ENCODE measurements at regions not wholly inside any gene's neighbourhood (a gene's known extent, or its start where the extent isn't known, plus 50 kb on each side); places are given as distances from the start of the nearest gene placed in this dataset.

DNA sequence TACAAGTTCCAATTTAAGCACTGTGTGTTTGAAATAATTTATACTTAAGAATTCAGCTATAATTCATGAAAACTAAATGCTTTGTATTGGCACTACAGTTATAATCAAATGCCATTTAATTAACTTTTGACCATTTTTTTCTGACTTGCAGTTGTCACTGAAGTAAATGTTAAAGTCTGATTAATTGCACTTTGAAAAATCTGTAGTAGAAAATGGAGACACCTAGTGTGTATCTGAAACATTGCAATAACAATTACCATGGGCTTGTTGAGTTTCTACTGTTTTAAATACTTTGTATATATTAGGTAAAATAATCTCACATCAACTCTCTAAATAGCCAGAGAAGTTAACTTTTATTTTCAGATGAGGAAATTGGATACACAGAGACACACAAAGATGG is 458.6 kb upstream of the FSIP2 start:
- TF ChIP-seq ISL1 (CRISPR knock-in tag; IDR thresholded peaks at IDR 0.05) (no peak), RARB (CRISPR knock-in tag; IDR thresholded peaks at IDR 0.05) (no peak), CSDC2 (CRISPR knock-in tag; IDR thresholded peaks at IDR 0.05) (no peak), ZFP30 (CRISPR knock-in tag; IDR thresholded peaks at IDR 0.05) (no peak), ZFP3 (CRISPR knock-in tag; IDR thresholded peaks at IDR 0.05) (no peak), OSR1 (CRISPR knock-in tag; IDR thresholded peaks at IDR 0.05) (no peak), ZNF565 (CRISPR knock-in tag; conservative IDR thresholded peaks at IDR 0.05; ENCODE audit: low read depth) (no peak), PPARA (CRISPR knock-in tag; IDR thresholded peaks at IDR 0.05; ENCODE audit: borderline replicate concordance) (no peak), SNAI2 (CRISPR knock-in tag; IDR thresholded peaks at IDR 0.05) (no peak), ZNF70 (CRISPR knock-in tag; IDR thresholded peaks at IDR 0.05) (no peak)
- TF ChIP-seq, protein P1, sequence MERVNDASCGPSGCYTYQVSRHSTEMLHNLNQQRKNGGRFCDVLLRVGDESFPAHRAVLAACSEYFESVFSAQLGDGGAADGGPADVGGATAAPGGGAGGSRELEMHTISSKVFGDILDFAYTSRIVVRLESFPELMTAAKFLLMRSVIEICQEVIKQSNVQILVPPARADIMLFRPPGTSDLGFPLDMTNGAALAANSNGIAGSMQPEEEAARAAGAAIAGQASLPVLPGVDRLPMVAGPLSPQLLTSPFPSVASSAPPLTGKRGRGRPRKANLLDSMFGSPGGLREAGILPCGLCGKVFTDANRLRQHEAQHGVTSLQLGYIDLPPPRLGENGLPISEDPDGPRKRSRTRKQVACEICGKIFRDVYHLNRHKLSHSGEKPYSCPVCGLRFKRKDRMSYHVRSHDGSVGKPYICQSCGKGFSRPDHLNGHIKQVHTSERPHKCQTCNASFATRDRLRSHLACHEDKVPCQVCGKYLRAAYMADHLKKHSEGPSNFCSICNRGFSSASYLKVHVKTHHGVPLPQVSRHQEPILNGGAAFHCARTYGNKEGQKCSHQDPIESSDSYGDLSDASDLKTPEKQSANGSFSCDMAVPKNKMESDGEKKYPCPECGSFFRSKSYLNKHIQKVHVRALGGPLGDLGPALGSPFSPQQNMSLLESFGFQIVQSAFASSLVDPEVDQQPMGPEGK (CRISPR knock-in tag; IDR thresholded peaks at IDR 0.05; ENCODE audit: borderline replicate concordance): no peak
- TF ChIP-seq, protein P2, sequence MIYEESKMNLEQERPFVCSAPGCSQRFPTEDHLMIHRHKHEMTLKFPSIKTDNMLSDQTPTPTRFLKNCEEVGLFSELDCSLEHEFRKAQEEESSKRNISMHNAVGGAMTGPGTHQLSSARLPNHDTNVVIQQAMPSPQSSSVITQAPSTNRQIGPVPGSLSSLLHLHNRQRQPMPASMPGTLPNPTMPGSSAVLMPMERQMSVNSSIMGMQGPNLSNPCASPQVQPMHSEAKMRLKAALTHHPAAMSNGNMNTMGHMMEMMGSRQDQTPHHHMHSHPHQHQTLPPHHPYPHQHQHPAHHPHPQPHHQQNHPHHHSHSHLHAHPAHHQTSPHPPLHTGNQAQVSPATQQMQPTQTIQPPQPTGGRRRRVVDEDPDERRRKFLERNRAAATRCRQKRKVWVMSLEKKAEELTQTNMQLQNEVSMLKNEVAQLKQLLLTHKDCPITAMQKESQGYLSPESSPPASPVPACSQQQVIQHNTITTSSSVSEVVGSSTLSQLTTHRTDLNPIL (CRISPR knock-in tag; IDR thresholded peaks at IDR 0.05; ENCODE audit: low read depth): no peak
- TF ChIP-seq, protein P3, sequence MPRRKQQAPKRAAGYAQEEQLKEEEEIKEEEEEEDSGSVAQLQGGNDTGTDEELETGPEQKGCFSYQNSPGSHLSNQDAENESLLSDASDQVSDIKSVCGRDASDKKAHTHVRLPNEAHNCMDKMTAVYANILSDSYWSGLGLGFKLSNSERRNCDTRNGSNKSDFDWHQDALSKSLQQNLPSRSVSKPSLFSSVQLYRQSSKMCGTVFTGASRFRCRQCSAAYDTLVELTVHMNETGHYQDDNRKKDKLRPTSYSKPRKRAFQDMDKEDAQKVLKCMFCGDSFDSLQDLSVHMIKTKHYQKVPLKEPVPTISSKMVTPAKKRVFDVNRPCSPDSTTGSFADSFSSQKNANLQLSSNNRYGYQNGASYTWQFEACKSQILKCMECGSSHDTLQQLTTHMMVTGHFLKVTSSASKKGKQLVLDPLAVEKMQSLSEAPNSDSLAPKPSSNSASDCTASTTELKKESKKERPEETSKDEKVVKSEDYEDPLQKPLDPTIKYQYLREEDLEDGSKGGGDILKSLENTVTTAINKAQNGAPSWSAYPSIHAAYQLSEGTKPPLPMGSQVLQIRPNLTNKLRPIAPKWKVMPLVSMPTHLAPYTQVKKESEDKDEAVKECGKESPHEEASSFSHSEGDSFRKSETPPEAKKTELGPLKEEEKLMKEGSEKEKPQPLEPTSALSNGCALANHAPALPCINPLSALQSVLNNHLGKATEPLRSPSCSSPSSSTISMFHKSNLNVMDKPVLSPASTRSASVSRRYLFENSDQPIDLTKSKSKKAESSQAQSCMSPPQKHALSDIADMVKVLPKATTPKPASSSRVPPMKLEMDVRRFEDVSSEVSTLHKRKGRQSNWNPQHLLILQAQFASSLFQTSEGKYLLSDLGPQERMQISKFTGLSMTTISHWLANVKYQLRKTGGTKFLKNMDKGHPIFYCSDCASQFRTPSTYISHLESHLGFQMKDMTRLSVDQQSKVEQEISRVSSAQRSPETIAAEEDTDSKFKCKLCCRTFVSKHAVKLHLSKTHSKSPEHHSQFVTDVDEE (CRISPR knock-in tag; IDR thresholded peaks at IDR 0.05): no peak
- TF ChIP-seq, protein P4, sequence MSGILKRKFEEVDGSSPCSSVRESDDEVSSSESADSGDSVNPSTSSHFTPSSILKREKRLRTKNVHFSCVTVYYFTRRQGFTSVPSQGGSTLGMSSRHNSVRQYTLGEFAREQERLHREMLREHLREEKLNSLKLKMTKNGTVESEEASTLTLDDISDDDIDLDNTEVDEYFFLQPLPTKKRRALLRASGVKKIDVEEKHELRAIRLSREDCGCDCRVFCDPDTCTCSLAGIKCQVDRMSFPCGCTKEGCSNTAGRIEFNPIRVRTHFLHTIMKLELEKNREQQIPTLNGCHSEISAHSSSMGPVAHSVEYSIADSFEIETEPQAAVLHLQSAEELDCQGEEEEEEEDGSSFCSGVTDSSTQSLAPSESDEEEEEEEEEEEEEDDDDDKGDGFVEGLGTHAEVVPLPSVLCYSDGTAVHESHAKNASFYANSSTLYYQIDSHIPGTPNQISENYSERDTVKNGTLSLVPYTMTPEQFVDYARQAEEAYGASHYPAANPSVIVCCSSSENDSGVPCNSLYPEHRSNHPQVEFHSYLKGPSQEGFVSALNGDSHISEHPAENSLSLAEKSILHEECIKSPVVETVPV (CRISPR knock-in tag; IDR thresholded peaks at IDR 0.05): no peak

Measured in SK-N-SH treated with all-trans-retinoic acid at 6 μM for 48 hours (cell line).